IPS-18c (cell line): ENCODE measurements at regions not wholly inside any gene's neighbourhood (a gene's known extent, or its start where the extent isn't known, plus 50 kb on each side); places are given as distances from the start of the nearest gene placed in this dataset.

ENCODE experiments used
- H3K4me3 ChIP-seq: 2 replicates; pipeline ENCODE4 v1.7.0; 2013; ENCODE audit warnings: low read depth, mild to moderate bottlenecking, low read length, moderate library complexity; ENCODE audit not compliant: insufficient read depth
- H3K9me3 ChIP-seq: one replicate; pipeline ENCODE4 v1.6.1; 2013; ENCODE audit warnings: mild to moderate bottlenecking, low read length, moderate library complexity; ENCODE audit not compliant: control insufficient read depth, insufficient read depth

DNA sequence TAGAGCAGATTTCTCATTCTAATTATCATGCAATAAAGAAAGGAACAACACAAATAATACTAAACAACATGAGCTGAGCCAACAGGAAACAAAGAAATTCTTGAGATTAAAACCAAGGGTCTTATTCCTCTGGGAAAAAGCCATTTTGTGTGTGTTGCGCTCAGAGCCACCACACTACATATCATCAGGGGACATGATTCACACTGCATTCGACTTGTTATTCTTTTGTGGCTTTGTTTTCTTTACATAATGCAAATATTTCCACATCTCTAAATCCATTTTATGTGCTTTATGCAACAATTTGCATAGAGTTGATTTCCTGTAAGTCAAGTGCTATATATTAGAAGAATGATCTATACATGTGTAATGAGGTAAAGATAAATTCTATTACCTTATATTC, 719.6 kb downstream of the TBC1D32 start:
- Histone ChIP-seq H3K9me3 (no peaks in the 10 kb centered on the region), H3K4me3 (no peak overlapping the region)

DNA sequence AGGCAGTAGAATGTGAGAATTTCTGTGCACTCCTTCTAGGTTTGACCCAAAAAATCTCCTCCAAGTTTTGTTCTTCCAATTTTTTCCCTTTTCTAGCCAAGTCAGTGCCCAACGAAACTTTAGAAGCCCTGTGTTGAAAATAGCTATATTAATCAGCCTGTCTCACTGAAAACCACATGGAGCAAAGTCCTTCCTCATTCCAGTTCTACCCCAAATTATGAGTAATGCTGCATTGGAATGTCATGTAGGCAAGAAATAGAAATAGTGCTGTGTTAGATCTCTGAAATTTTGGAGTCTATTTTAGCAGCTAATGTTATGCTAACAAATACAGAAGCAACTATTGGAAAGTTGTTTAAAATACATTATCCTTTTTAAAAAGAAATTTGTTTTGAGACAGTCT, 725.5 kb downstream of the TBC1D32 start:
- Histone ChIP-seq H3K4me3 (no peak overlapping the region), H3K9me3 (no peaks in the 10 kb centered on the region)

DNA sequence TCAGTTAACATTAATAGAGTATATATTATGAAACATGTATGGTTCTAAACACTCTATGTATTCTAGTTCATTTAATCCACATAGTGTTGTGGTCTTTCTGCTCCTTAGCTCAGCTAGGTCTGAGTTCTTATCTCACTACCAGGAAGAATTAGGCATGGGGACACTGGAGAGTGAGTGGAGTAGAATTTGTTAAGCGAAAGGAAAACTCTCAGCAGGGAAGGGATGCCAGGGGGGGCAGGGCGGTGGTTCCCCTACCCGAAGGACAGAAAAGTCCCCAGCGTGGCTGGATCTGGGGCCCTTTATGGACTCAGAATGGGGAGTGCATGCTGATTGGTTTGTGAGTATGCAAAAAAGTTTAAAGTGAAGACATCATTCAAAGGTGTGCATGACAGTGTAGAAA, 727.5 kb downstream of the TBC1D32 start:
- Histone ChIP-seq H3K9me3 (no peaks in the 10 kb centered on the region), H3K4me3 (no peak overlapping the region)

DNA sequence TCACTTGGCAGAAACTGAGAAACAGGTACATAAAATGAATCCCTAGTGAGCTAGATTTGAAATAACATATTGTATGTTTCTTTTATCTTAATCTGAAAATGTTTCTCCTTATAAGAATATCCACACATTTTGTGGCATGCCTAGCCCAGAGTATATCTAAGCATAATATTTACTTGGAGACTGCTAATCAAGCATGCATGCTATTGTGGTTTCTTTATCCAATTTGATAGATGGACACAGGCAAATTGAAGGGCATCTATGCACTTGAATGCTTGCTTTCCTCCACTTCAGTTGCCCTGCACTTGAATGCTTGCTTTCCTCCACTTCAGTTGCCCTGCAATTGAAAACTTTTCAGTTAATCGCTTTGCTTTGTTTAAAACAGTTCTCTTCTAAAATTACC, 729.8 kb downstream of the TBC1D32 start:
- Histone ChIP-seq H3K4me3 (no peak overlapping the region), H3K9me3 (no peaks in the 10 kb centered on the region)

DNA sequence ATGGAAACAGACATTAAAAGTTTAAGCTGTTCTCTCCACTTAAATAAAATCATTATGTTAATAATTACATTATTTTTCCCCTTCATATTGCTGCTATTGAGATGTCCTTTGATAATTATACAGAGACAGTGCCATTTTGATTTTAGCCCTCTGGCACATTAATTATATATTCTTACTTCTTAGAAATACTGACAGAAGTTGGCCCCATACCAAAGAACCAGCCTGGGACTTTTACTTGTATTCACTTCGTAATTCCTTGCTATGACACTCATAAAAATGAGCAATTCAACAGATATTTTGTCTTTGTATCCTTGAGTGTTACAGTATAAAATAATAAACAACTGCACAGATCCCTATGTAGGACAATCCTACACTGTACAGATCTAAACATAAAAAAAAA, 743.7 kb downstream of the TBC1D32 start:
- no peaks in the 10 kb centered on the region for H3K9me3 ChIP-seq
- no peak overlapping the region for H3K4me3 ChIP-seq

DNA sequence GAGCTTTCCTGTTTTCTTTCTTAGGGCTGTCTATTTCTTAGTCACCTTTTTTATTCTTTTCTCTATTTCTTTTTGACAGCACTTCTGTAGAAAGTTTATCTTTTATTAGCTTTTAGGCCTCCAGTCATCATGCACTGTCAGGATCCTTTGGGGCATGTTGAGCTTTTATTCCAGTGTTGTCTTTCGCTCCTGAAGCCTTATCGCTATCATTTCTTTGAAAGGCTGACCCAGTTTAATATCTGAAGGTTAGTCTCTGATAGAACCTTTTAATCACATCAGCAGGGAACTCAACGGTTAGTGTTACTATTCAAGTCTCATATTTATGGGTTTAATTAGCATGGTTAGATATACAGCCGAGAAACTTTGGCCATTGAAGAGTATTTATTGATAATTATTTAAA, 745.9 kb downstream of the TBC1D32 start:
- Histone ChIP-seq H3K4me3 (no peak overlapping the region), H3K9me3 (no peaks in the 10 kb centered on the region)

DNA sequence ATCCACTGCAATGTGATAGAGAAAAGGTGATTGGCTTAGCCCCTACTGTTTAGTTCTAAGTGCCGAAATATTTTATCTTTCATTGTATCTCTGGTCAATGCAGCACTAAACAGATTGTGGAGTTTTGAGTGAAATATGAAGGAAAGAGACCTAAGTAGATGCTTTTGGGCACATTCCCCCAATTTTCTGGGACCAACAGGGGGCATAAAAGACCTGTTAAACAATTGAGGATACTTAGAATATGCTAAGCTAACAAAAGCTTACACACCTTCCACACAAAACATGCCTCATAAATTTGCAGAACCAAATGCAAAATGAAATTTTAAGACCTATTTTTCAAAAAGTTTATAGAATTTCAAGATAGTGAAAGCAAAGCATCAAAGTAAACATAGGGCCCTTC, 746.9 kb downstream of the TBC1D32 start:
- H3K9me3 ChIP-seq: no peaks in the 10 kb centered on the region

DNA sequence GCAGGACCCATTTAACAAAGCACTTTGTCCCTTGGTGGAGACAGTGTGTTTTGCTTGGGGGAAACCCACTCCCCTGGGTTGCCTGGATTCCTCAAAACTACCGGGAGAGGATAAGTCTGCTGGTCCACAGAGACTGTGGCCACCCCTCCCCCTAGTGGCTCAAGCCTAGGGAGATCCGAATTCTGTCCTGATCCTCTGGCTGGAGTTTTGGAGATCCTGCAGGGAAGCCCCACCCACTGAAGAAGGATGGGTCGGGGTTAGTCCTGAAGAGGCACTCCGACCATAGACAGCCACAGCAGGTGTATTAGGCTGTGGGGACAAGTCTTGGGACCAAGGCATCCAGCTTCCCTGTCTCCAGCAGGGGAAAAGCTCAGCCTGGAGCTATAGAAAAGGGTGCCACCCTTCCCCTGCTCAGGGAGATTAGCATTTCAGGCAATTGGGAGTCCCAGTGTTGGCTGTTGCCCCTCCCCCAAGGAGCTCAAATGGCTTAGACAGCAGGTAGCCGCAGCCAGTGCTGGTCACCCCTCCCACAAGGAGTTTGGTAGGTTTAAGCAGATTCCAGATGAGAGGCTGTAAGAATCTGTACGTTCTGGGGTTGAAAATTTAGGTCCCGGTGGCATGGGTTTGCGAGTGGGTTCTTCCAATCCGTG, 750.0 kb downstream of the TBC1D32 start:
- Histone ChIP-seq H3K9me3 (no peaks in the 10 kb centered on the region), H3K4me3 (no peak overlapping the region)

More for the DNA sequence above, 746.9 kb downstream of the TBC1D32 start:
- no peak overlapping the region for H3K4me3 ChIP-seq

DNA sequence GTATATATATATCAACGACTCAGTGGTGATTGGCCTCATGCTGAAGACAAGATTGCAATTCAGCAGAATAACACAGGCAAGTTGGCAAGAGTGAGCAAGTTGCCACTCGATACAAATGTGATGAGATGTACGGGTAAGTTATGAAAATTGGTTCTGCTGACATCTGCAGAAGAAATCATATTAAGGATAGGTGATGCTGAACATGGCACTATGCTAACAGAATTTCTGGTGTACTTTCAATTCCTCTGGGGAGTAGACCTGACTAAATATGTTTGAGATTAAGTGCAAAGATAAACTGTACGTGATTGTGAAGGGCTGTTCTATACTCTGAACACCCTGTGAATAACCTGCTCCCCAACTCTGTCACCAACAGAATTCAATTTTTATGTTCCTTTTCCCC, 758.2 kb downstream of the TBC1D32 start:
- no peak overlapping the region for H3K4me3 ChIP-seq
- no peaks in the 10 kb centered on the region for H3K9me3 ChIP-seq

DNA sequence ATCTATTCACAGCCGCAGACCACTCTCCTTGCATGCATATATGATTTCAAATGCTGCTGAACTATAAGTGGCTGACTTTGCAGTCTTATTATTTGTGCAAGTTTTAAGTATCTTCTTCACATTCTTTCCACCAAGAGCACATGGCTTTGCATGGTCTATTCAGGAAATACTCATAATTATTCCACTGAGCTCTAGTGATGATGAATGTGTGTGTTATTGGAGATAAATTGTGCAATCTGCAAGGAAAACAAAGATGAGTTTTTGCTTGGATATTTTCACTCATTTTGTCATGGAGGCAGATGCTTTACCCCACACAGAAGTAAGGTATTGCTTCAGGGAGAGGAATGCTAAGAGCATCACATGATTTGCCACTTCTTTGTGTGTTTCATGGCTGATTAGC, 764.6 kb downstream of the TBC1D32 start:
- no peaks in the 10 kb centered on the region for H3K9me3 ChIP-seq
- no peak overlapping the region for H3K4me3 ChIP-seq

DNA sequence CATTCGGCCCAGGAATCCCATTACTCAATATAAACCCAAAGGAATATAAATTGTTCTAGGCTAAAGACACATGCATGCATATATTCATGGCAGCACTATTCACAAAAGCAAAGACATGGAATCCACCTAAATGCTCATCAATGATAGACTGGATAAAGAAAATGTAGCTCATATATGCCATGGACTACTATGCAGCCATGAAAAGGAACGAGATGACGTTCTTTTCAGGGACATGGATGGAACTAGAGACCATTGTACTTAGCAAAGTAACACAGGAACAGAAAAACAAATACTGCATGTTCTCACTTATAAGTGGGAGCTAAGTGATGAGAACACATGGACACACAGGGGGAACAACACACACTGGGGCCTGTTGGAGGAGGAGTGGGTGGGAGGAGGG, 769.5 kb downstream of the TBC1D32 start:
- H3K4me3 ChIP-seq: no peak overlapping the region

DNA sequence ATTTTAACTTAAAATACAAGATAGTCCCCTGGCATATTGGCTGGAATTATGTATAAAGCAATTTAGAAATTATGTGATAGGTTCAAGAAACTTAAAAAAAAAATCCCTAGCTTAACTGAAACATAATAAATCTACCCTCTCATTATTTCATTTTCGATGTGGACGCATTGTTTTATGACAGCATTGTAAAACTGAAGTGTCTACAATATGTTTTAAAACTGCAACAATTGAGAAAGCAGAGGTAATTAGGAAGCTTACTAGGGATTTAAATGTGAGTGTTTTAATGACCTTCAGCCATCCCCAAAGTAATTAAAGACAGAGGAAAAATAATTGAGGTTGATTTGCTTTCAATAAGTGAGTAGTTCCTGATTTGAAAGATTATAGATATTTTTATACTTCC, 776.0 kb downstream of the TBC1D32 start:
- H3K4me3 ChIP-seq: no peak overlapping the region
- no peaks in the 10 kb centered on the region for H3K9me3 ChIP-seq

More for the DNA sequence above, 769.5 kb downstream of the TBC1D32 start:
- no peaks in the 10 kb centered on the region for H3K9me3 ChIP-seq

DNA sequence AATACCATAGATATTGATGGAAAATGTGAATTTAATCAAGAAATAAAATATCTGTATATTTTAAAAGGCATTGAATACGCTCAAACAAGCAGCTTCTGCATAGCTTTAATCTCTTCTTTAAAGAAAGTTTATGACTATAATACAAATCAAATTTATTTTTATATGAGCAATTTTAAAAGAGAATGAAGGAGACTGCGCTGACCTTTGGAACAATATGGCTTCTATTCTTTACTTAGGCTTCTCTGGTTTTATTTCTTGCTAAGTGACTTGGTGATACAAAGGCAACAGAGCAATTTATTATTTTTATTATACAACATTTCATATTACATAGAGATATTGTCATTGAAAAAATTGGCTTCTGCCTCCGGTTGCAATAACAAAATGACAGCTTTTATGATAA, 776.7 kb downstream of the TBC1D32 start:
- no peaks in the 10 kb centered on the region for H3K9me3 ChIP-seq

DNA sequence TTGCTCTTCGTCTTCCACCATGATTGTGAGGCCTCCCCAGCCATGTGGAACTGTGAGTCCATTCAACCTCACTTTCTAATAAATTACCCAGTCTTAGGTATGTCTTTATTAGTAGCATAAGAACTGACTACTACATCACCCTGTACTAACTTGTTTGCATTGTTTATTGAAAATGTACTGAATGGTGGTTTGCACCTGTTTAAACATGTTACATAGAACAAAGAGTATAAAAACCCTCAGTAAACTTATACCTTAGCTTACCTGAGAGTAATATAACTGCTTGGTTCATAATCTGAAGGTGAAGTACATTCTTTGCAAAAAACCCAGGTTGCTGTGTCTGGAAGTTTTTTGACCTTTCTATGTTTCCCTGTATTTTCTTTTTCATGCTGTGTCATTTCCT, 777.8 kb downstream of the TBC1D32 start:
- no peak overlapping the region for H3K4me3 ChIP-seq

More for the DNA sequence above, 776.7 kb downstream of the TBC1D32 start:
- no peak overlapping the region for H3K4me3 ChIP-seq

DNA sequence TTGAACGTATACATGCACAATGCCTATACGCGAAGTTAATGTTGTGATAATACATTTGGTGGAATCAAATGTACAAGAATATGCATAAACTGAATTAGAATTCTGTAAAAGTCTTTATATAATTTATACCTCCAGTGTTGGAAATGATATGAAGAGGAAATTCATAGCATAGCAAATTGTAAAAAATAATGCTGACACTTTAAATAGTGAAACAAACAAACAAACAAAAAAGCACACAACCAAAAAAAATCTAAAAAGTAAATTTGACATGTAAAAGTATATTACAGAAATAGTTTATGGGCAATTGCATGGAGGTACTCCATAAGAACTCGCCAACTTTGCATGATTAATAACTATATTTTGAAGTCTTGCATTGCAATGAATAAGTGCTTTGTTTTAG, 780.9 kb downstream of the TBC1D32 start:
- Histone ChIP-seq H3K9me3 (no peaks in the 10 kb centered on the region), H3K4me3 (no peak overlapping the region)

More for the DNA sequence above, 777.8 kb downstream of the TBC1D32 start:
- no peaks in the 10 kb centered on the region for H3K9me3 ChIP-seq

DNA sequence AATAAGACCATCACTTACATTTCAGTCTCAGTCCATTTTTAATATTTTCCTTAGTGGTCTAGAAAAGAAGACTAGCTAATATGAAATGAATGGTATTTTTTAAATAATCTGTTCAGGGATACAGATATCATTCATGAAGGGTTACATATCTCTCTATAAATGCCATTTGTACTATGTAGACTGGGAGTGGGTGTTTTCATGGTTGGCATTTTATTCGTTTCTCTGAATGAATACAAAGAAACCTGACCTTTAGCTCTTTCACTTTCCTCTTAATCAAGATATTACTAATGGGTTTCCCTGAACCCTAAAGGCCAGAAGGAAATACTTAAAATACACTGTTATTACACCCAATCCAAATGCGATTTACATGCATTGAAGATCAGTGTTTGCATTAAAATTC, 788.9 kb downstream of the TBC1D32 start:
- H3K4me3 ChIP-seq: no peak overlapping the region
- H3K9me3 ChIP-seq: no peaks in the 10 kb centered on the region

DNA sequence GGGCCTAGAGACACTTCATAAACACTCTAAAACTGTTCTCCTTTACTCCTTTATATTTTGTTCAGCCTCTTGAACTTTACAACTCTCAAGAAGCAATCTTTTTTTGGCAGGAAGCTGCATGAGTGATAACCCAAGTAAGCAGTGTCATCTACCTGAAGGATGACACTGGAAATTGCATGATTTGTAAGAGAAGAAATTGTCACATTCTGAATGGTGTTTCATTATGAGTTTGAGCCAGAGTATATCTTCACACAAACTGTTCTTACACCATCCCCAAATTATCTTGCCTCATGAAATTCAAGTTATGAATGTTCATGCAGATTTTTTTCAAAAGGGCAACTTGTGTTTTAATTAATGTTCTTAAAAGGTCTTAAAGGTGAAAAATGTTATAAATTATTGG, 799.3 kb downstream of the TBC1D32 start:
- no peaks in the 10 kb centered on the region for H3K9me3 ChIP-seq
- no peak overlapping the region for H3K4me3 ChIP-seq

DNA sequence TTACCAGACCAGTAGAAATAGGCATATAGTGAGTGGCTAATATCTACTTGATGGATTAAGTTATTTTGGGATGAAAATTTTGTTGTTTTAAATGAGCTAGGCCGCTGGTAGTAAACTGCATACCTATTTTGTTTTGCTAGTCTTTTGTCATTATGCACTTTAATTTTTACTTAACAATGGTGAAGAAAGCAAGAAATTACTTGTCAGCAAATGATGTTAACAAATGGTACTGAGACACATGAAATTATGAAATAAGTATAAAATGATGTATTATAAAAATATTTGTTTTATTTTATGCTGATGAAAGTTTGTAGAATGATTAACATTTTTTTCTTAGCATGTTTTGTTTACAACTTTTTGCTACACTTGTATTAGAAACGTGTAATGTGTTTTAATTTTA, 807.7 kb downstream of the TBC1D32 start:
- no peak overlapping the region for H3K4me3 ChIP-seq
- no peaks in the 10 kb centered on the region for H3K9me3 ChIP-seq

DNA sequence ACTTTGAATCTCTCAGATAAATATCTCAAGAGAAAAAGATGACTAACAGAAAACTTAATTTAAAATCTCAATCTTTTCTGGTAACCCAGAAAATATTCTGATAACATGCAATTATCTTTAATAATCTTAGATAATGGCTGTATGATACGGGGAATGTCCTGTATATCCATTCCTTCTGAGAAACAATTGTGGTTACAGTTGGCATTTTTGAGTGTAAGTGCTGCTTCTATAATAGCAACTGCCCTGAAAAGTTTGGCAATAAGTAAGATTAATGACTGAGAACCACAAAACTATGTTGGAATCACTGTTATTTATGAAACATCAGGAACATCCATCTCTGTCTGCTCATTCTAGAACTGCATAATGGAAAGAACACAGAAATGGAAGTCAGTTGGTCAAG, 819.7 kb downstream of the TBC1D32 start:
- Histone ChIP-seq H3K9me3 (no peaks in the 10 kb centered on the region), H3K4me3 (no peak overlapping the region)
